ENCODE measurements at regions not wholly inside any gene's neighbourhood (a gene's known extent, or its start where the extent isn't known, plus 50 kb on each side); places are given as distances from the start of the nearest gene placed in this dataset.
"Not testable (repeated sequence)": the region's sequence is repeated elsewhere in the genome, so short reads cannot be mapped to it uniquely, and the experiment has no call there.

DNA sequence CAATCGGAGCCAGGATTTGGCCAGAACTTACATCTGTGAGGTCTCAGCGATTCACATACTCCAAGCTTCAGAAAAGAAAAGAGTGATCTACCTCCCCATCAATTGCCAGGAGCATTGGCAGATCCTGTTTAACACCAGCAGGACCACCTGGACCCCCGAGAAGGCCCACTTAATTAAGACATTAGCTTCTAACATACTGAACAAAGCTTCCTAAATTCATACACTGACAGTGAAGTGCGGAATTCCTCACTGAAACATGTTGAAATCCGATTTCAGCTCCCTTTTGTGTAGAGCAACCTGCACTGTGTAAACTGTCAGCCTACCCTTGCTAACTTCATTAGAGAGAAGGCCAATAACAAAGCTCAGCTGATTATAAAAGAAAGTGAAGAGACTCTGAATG, 274.0 kb downstream of the NOVA1 start:
- in situ Hi-C loops (cut with HindIII; ENCODE audit: low pct_unique_long_range_greater_than_20kb, low sequenced_read_pairs) = no loop called here
- DNase-seq (ENCODE audit: low read depth) = no peak

DNA sequence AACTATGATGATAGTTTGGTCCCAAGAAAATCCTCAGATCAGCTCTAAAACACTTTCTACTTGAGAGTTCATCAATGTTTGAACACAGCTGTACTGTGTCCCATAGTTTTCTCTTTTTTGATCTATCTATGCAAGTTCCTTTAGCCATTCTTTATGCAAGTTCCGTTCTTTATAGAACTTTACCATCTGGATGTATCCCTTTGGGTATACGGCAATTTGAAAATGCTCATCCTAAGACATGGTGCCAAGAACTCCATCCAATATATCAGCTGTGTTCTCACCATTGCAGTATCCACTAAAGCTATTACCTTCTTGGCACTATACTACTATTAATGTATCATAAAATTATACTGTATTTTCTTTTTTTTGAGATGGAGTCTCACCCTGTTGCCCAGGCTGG, 276.9 kb downstream of the NOVA1 start:
- DNase-seq (ENCODE audit: low read depth) = no peak
- in situ Hi-C loops (cut with HindIII; ENCODE audit: low pct_unique_long_range_greater_than_20kb, low sequenced_read_pairs) = no loop called here

DNA sequence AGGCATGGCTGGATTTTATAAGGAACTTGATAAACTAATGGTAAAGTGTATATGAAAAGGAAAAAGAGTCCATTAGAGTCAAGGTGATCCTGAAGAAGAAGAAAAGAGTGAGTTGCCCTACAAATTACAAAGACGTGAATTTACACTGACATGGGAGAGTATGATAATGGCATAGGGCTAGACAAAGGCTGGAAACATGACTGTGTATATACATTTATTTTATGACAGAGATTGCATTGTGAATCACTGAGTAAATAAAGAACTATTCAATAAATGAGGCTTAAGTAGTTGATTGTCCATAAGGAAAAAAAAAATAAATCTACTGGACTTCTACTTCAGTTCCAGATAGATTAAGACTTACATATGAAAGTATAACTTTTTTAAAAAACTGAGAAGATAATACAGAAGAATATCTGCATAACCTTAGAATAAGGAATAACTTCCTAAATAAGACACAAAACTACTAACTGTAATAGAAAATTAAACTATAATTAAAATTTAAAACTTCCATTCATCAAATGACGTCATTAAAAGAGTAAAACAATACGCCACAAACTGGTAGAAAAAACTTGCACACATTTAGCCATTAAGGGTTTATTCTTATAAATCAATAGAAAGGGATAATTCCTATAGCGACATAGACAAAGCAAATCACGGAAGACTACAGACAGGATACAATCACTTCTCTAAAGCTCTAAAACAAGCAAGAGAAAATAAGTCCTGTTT, 278.5 kb downstream of the NOVA1 start:
- in situ Hi-C loops (cut with HindIII; ENCODE audit: low pct_unique_long_range_greater_than_20kb, low sequenced_read_pairs) = no loop called here
- DNase-seq (ENCODE audit: low read depth) = no peak

DNA sequence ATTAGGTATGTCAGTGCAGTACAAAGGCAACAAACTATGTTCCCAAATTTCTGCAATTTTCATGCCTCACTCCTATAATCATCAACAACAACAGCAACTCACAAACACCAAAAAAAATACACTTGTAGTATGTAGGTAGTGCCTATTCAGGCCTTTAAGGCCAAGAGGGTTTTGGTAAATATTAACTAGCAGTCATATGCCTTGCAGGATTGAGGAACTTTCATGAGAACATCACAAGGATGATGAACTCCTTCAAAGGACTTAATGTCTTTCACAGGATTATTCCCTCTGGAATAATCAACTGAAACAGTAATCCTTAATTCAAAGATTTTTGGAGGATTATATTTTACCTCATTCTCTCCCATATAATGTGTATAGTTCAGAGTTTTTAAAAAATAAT, 293.8 kb downstream of the NOVA1 start:
- no peak for DNase-seq (ENCODE audit: low read depth)
- in situ Hi-C loops (cut with HindIII; ENCODE audit: low pct_unique_long_range_greater_than_20kb, low sequenced_read_pairs) = no loop called here

DNA sequence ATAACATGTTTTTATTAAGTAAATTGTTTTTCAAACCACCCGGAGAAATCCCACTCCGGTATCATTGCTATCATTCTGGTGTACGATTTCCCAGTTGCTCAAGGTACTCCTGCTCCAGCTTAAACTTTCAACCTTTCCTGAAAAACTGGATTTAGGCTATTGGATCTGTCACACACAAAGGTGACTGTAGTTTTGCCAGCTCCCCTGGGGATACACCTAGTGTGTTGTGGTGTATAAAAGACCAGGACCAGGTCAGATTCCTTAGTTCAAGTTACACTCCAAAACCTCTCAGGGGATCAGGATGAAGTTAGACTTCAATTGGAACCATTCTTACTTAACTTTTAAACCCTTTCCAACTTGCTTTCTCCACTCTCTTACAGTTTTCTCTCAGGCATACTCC, 303.9 kb downstream of the NOVA1 start:
- in situ Hi-C loops (cut with HindIII; ENCODE audit: low pct_unique_long_range_greater_than_20kb, low sequenced_read_pairs) = no loop called here
- no peak for DNase-seq (ENCODE audit: low read depth)

DNA sequence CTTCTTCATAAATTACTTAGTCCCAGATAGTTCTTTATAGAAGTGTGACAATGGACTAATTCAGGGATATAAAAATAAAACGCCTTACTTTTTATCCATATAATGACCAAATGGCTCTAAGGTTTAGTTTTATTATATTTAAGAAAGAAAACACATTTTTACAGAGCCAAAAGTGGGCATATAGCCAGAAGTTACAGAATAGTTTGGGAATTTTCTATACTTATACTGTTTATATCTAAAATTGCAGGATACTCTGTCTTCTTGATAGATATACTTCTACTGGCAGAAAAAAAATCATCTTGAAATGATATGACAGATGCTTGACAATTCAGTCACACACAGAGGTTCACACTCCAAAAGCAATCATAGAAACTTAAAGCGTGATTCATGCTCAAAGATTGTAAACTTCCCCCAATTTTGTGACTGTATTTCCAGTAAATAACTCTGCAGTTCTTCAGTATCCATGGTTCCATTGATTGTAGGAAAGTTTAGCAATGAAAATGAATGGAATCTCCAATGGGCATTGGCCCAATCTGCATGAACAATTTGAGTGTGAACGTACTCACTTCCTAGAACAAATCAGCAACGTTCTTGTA, 307.8 kb downstream of the NOVA1 start:
- no peak for DNase-seq (ENCODE audit: low read depth)
- in situ Hi-C loops (cut with HindIII; ENCODE audit: low pct_unique_long_range_greater_than_20kb, low sequenced_read_pairs) = no loop called here

DNA sequence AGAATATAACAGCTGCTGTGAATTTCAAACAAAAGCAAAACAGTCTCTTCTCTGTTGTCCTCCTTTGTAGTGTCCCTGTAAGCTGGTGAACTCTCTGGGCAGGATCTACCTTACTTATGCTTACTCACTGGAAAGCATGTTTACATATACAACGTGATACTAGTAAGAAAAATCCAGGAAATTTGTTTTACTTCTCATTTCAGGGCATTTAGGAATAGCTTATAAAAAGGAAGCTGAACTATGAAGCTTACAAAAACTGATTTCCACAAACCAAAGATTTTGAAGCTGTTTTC, 311.0 kb downstream of the NOVA1 start:
- DNase-seq (ENCODE audit: low read depth) = no peak
- in situ Hi-C loops (cut with HindIII; ENCODE audit: low pct_unique_long_range_greater_than_20kb, low sequenced_read_pairs) = no loop called here

DNA sequence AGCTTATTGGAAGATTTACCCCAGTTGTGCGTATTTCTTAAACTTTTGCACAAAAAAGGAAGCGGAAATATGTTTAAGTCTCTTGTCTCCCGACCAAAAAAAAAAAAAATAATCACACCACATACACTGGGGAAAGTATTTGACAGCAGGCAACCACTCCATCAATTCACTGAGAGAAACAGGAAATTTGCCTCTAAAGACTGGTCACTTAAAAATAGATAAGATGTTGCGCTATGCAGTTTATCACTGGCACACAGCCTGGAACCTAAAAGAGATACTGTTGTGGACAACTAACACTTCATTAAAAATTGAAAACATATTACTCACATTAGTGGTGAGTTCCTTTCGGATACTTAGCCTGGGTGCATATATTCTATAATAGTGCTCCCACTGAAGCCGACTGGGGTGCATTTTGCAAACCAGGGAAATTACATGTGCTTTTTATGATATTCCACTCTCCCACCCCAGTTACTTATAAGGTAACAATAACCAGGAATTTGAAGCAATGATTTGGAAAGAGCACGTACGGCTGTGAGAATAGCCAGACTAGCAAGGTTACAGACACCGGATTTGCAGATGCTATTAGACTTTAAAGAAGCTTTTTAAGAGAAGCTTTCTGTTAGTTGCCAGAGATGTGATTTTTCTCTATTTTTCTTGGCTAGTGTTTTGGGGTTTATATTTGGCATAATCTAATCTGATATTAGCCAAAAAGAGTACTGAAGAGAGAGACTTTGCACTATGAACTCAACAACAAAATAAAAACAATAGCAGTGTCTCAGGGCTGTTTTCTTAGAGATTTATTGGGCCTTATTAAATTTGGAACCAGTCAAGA, 311.5 kb downstream of the NOVA1 start:
- in situ Hi-C loops (cut with HindIII; ENCODE audit: low pct_unique_long_range_greater_than_20kb, low sequenced_read_pairs) = no loop called here

DNA sequence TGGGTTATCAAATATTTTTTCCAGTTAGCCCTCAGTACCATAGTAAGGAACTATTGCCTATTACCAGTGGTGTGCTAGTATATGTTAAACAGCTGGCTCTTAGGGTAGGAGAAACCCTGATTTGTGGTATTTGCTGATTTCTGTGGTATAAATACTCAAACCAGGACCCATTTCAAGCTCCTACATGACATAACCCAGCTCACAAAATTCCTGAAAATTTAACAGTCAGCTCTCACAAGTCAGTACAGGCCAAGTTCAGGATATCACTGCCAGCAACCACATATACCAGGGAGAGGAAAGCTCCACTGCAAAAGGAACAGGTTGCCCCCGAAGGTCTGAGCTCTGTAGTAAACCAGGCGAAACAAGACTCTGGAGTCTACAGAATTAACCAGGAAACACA, 315.3 kb downstream of the NOVA1 start:
- no peak for DNase-seq (ENCODE audit: low read depth)
- in situ Hi-C loops (cut with HindIII; ENCODE audit: low pct_unique_long_range_greater_than_20kb, low sequenced_read_pairs) = no loop called here

More for the DNA sequence above, 311.5 kb downstream of the NOVA1 start:
- no peak for DNase-seq (ENCODE audit: low read depth)

DNA sequence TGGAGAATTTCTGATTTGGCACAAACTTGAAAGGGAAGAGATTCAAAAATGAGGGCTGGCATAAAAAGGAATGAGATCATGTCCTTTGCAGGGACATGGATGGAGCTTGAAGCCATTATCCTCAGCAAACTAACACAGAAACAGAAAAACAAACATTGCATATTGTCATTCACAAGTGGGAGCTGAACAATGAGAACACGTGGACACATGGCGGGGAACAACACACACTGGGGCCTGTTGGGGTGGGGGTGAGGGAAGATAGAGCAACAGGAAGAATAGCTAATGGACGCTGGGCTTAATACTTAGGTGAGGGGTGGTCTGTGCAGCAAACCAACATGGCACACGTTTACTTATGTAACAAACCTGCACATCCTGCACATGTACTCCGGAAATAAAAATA, 315.8 kb downstream of the NOVA1 start:
- DNase-seq (ENCODE audit: low read depth); in situ Hi-C loops (cut with HindIII; ENCODE audit: low pct_unique_long_range_greater_than_20kb, low sequenced_read_pairs): not testable (repeated sequence)

DNA sequence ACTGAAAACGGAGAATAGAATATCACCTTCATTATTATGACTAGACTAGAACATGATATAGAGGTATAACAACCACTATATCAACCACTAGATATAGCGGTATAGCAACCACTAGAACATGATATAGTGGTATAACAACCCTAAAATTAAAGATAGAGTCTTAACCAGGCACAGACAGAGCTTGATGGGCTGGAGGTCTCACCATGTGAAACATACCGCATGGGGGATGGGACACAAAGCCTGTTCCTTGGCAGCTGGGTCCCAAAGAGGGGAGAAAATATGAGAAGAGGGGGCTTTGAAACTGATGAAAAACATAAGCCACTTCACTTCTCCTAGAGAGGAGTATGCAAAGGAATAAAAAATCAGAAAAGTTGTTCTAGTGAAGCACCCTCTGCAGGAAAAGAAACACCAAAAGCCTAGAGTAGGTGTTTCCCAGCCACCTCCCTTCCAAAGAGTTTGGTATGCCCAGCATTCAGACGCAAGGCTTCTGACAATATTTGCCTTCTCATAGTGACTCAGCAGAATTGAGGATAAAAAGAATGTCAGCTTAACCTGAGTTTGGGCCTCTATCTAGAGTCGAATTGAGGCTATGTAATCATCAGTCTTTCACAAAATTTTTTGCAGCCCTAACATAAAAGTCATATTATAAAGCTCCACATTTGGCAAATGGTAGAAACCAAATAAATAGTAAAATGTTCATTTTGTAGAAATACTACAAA, 316.4 kb downstream of the NOVA1 start:
- DNase-seq (ENCODE audit: low read depth) = peak; percentile 60
- in situ Hi-C loops (cut with HindIII; ENCODE audit: low pct_unique_long_range_greater_than_20kb, low sequenced_read_pairs) = no loop called here

DNA sequence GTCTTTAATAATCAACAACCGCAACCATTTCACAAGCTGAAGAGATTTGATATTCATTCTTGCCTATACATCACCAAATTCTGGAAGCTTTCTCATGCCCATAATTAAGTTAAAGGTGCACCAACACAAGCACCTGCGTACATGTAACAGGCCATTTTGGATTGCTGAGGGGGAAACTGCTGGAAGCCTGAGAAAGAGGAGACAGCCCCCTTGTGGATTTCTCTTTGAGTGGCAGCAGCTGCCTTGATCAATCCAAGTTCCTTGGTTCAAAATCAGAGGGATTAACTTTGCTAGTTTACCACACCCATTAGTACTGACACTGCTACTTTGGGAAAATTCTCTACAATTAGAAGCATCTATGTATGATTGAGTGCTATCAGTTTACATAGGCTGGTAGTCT, 321.1 kb downstream of the NOVA1 start:
- no peak for DNase-seq (ENCODE audit: low read depth)
- in situ Hi-C loops (cut with HindIII; ENCODE audit: low pct_unique_long_range_greater_than_20kb, low sequenced_read_pairs) = no loop called here

DNA sequence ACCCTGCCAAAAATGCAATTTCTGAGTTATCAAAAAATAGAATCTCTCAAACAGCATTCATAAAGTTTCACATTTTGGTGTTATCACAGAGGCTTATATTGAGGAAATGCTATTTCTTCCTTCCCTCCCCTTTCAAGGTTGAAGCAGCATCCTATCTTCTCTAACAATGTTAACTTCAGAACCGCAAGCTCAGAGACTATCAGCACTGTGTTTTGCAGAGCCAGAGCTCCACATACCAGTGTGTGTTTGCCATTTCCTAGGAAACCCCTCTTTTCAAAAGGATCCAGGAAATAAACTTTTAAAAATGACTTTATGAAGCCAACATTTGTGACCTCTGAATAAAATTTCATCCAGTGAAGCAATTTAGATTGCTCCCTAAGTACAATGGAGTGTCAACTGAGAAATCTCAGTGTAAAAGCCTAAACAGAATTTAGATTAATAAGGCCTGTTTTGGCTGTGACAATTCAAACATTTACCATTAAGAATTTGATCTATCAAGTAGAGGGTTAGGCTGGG, 332.6 kb downstream of the NOVA1 start:
- DNase-seq (ENCODE audit: low read depth) = no peak
- in situ Hi-C loops (cut with HindIII; ENCODE audit: low pct_unique_long_range_greater_than_20kb, low sequenced_read_pairs) = no loop called here

DNA sequence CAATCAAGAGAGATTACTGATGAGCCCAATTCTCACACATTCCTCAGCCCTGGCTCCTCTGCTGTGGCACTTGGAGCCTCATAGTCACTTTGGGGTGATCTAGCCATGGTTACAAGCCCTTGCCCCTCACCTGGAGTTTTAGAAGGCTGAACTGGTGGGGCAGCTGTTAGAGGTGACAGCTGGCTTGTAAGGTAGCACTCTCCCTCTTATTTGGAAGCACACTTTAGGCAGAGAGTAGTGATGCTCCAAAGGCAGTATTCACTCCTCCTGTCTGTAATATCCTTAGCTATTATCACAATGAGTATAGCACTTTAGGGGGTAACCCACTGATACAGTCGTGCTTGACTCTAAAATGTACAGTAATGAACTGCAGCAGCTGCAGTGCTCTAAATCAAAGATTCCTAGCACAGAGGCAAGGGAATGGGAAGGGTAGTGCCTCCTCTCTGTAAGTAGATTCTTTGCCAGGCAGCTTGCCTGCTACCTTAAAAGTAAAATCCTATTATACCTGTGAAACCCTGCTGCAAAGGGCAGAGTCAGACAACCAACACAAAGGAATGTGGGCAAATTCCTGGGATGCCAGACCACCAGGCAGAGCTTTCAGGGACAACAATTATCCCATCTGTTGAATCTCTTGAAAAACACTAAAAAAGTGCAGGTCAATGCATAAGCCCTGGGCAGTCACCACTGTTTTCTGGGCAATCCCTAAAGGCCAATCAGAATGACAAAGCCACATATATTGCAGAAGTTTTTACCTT, 336.3 kb downstream of the NOVA1 start:
- in situ Hi-C loops (cut with HindIII; ENCODE audit: low pct_unique_long_range_greater_than_20kb, low sequenced_read_pairs) = no loop called here
- DNase-seq (ENCODE audit: low read depth) = no peak

DNA sequence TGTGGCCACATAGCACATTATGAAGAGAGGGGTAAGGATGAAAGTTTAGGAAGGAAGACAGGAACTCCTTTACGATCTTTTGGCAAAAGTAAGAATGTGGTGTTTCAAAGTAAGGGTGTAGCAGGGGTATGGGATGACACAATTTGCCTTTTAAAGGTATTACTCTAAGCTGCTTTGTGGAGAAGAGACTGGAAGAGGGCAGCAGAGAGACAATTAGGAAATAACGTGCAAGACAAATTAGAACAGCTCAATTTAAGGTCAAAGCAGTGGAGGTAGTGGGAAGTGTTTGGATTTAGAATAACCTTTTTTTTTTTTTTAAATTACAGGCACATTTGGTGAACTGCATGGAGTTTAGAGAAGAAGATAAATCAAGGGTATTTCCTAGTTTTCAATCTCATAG, 342.6 kb downstream of the NOVA1 start:
- DNase-seq (ENCODE audit: low read depth) = no peak
- in situ Hi-C loops (cut with HindIII; ENCODE audit: low pct_unique_long_range_greater_than_20kb, low sequenced_read_pairs) = no loop called here

DNA sequence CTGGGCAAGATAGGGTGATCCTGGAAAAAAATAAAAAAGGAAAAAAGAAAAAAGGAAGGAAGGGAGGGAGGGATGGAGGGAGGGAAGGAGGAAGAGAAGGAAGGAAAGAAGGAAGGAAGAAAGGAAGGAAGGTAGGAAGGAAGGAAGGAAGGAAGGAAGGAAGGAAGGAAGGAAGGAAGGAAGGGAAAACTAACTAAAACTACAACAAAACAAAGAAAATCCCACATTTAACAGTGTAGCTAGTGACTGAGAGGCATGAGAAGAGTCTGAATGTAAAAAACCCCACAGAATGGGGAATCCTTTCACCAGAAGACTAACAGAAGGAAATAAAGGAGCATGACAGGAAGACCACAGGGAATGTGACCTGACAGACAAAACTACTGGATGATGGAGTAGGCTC, 345.7 kb downstream of the NOVA1 start:
- no peak for DNase-seq (ENCODE audit: low read depth)
- in situ Hi-C loops (cut with HindIII; ENCODE audit: low pct_unique_long_range_greater_than_20kb, low sequenced_read_pairs) = no loop called here

DNA sequence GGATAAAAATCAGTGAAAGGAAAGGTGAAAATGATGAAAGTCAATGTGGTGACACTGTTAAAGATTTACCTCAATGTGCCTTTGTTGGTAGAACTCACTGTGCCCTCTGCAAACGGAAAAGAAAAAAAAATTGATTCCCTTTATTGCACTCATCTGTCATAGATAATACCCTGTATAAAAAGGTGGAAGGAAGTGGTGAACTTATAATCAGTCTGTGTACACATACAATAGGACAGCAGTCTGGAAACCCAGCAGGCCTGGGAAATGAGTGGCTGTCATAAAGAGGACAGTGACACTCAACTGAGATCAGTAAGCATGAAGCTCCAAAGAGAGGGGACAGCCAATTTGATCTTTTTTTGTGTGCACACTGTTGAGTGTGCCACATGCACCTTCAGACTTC, 364.7 kb downstream of the NOVA1 start:
- DNase-seq (ENCODE audit: low read depth) = no peak
- in situ Hi-C loops (cut with HindIII; ENCODE audit: low pct_unique_long_range_greater_than_20kb, low sequenced_read_pairs) = no loop called here

DNA sequence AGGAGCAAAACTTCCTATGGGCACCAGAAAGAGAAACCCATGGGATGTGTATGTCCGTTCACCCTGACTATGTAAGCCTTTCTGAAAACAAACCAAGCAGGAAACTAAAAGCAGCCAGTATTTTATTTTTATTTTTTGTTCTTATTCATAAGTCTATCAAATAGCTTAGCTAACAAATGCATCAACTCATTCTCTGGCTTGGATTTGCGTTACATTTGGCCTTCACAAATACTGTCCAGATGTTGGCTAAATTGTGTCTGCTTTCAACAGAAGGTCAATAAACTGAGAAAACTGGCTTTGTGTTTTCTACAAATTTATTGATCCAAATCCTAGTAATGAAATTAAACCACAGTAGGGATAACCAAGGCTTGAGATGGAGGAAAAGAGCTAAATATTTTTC, 379.0 kb downstream of the NOVA1 start:
- DNase-seq (ENCODE audit: low read depth) = no peak
- in situ Hi-C loops (cut with HindIII; ENCODE audit: low pct_unique_long_range_greater_than_20kb, low sequenced_read_pairs) = no loop called here
